ENCODE measurements at regions not wholly inside any gene's neighbourhood (a gene's known extent, or its start where the extent isn't known, plus 50 kb on each side); places are given as distances from the start of the nearest gene placed in this dataset.

GRCh38 chr16:80148826-80149225, 392.0 kb upstream of the DYNLRB2 start:
- ChIA-PET POLR2A (no interaction called here), CTCF (no interaction called here)
- ATAC-seq: no peak
- TF ChIP-seq SIN3A (IDR thresholded peaks at IDR 0.05; ENCODE audit: borderline replicate concordance, insufficient read depth, low read depth, low read length) (no peak), REST (IDR thresholded peaks at IDR 0.05; ENCODE audit: insufficient read depth in 1 of 2, low read depth in 2 of 2, low read length in 1 of 2) (no peak), CTCF (IDR thresholded peaks at IDR 0.05) (no peak)
- Histone ChIP-seq H3K27me3 (ENCODE audit: control insufficient read depth, insufficient read depth, low read length) (no peaks in the 10 kb centered on the region), H3K4me1 (ENCODE audit: control insufficient read depth, insufficient read depth, low read length) (no peaks in the 10 kb centered on the region), H3K9me3 (ENCODE audit: control insufficient read depth, insufficient read depth, low read depth, low read length) (no peaks in the 10 kb centered on the region), H3K36me3 (ENCODE audit: control insufficient read depth, insufficient read depth, low read length) (no peaks in the 10 kb centered on the region), H3K4me3 (ENCODE audit: low read depth in 2 of 2, low read length in 2 of 2) (no peak overlapping the region), H3K27ac (ENCODE audit: low read length) (no peak overlapping the region)
- no TSS peak for BruUV-seq (replicated peaks)
- DNase-seq (ENCODE audit: low read depth, low spot score): no peak
- in situ Hi-C loops (cut with HindIII; ENCODE audit: low pct_unique_long_range_greater_than_20kb, low sequenced_read_pairs) (no loop called here), intact Hi-C loops (cut with micrococcal nuclease; ENCODE audit: unreplicated experiment) (no loop called here)

- no TSS peak for BruUV-seq (replicated peaks)
- no peak for DNase-seq (ENCODE audit: low read depth, low spot score)
- H3K27ac ChIP-seq (ENCODE audit: low read length): no peak overlapping the region
- no peaks in the 10 kb centered on the region for H3K9me3 ChIP-seq (ENCODE audit: control insufficient read depth, insufficient read depth, low read depth, low read length)
- TF ChIP-seq SIN3A (IDR thresholded peaks at IDR 0.05; ENCODE audit: borderline replicate concordance, insufficient read depth, low read depth, low read length) (no peak), POLR2AphosphoS5 (IDR thresholded peaks at IDR 0.05; ENCODE audit: low read depth, low read length) (no peak), CTCF (IDR thresholded peaks at IDR 0.05) (no peak), REST (IDR thresholded peaks at IDR 0.05; ENCODE audit: insufficient read depth in 1 of 2, low read depth in 2 of 2, low read length in 1 of 2) (no peak), TCF7L2 (IDR thresholded peaks at IDR 0.05; ENCODE audit: low read depth, low read length) (no peak)
- intact Hi-C loops (cut with micrococcal nuclease; ENCODE audit: unreplicated experiment) (no loop called here), in situ Hi-C loops (cut with HindIII; ENCODE audit: low pct_unique_long_range_greater_than_20kb, low sequenced_read_pairs) (no loop called here)
- no peaks in the 10 kb centered on the region for H3K27me3 ChIP-seq (ENCODE audit: control insufficient read depth, insufficient read depth, low read length)
- POLR2A ChIA-PET: no interaction called here
- CTCF ChIA-PET: no interaction called here
- H3K4me3 ChIP-seq (ENCODE audit: low read depth in 2 of 2, low read length in 2 of 2): no peak overlapping the region
- H3K4me1 ChIP-seq (ENCODE audit: control insufficient read depth, insufficient read depth, low read length): no peaks in the 10 kb centered on the region
- no peaks in the 10 kb centered on the region for H3K36me3 ChIP-seq (ENCODE audit: control insufficient read depth, insufficient read depth, low read length)
- no peak for ATAC-seq
Observed at GRCh38 chr16:80147026-80147655, 393.7 kb upstream of the DYNLRB2 start.
